Lower leg skin (tissue), 3 donors: ENCODE measurements at regions not wholly inside any gene's neighbourhood (a gene's known extent, or its start where the extent isn't known, plus 50 kb on each side); places are given as distances from the start of the nearest gene placed in this dataset.

Source experiments
- CTCF ChIP-seq, 3 donors: fragments of 450-650 bp; IDR thresholded peaks; one replicate each; pipeline ENCODE4 v1.5.1; 2016; ENCODE audit warnings: antibody characterized with exemption in 3 of 3, mild to moderate bottlenecking in 3 of 3, moderate library complexity in 2 of 3
- POLR2A ChIP-seq, 2 donors: fragments of 450-650 bp; IDR thresholded peaks; one replicate each; pipeline ENCODE4 v1.6.1; 2016 to 2017; ENCODE audit warnings: antibody characterized with exemption in 2 of 2, mild to moderate bottlenecking in 1 of 2, moderate library complexity in 1 of 2

GRCh38 chr5:171520300-171521174, 101.1 kb downstream of the FGF18 start:
- TF ChIP-seq CTCF (IDR thresholded peaks at IDR 0.05) (no peak), POLR2A (IDR thresholded peaks at IDR 0.05) (no peak)
